ENCODE measurements at regions not wholly inside any gene's neighbourhood (a gene's known extent, or its start where the extent isn't known, plus 50 kb on each side); places are given as distances from the start of the nearest gene placed in this dataset.

- TF ChIP-seq EZH2 (IDR thresholded peaks at IDR 0.05; ENCODE audit: low read depth, low read length, severe bottlenecking) (no peak), TAF1 (IDR thresholded peaks at IDR 0.05; ENCODE audit: low read depth, low read length) (no peak), TBP (IDR thresholded peaks at IDR 0.05; ENCODE audit: low read depth, low read length) (no peak), SIN3A (conservative IDR thresholded peaks at IDR 0.05 in 1 of 2, IDR thresholded peaks at IDR 0.05 in 1 of 2; ENCODE audit: low read depth in 1 of 2, low read length in 2 of 2) (no peak), SIX5 (IDR thresholded peaks at IDR 0.05; ENCODE audit: low read depth, low read length) (no peak), USF2 (IDR thresholded peaks at IDR 0.05; ENCODE audit: low read length) (no peak), GABPA (IDR thresholded peaks at IDR 0.05; ENCODE audit: borderline replicate concordance, insufficient read depth, low read length) (no peak), CHD1 (IDR thresholded peaks at IDR 0.05; ENCODE audit: low read depth, low read length) (no peak), POLR2AphosphoS5 (IDR thresholded peaks at IDR 0.05; ENCODE audit: low read depth, low read length) (no peak), KDM5A (IDR thresholded peaks at IDR 0.05; ENCODE audit: low read length) (no peak)
- TF ChIP-seq, protein P1, sequence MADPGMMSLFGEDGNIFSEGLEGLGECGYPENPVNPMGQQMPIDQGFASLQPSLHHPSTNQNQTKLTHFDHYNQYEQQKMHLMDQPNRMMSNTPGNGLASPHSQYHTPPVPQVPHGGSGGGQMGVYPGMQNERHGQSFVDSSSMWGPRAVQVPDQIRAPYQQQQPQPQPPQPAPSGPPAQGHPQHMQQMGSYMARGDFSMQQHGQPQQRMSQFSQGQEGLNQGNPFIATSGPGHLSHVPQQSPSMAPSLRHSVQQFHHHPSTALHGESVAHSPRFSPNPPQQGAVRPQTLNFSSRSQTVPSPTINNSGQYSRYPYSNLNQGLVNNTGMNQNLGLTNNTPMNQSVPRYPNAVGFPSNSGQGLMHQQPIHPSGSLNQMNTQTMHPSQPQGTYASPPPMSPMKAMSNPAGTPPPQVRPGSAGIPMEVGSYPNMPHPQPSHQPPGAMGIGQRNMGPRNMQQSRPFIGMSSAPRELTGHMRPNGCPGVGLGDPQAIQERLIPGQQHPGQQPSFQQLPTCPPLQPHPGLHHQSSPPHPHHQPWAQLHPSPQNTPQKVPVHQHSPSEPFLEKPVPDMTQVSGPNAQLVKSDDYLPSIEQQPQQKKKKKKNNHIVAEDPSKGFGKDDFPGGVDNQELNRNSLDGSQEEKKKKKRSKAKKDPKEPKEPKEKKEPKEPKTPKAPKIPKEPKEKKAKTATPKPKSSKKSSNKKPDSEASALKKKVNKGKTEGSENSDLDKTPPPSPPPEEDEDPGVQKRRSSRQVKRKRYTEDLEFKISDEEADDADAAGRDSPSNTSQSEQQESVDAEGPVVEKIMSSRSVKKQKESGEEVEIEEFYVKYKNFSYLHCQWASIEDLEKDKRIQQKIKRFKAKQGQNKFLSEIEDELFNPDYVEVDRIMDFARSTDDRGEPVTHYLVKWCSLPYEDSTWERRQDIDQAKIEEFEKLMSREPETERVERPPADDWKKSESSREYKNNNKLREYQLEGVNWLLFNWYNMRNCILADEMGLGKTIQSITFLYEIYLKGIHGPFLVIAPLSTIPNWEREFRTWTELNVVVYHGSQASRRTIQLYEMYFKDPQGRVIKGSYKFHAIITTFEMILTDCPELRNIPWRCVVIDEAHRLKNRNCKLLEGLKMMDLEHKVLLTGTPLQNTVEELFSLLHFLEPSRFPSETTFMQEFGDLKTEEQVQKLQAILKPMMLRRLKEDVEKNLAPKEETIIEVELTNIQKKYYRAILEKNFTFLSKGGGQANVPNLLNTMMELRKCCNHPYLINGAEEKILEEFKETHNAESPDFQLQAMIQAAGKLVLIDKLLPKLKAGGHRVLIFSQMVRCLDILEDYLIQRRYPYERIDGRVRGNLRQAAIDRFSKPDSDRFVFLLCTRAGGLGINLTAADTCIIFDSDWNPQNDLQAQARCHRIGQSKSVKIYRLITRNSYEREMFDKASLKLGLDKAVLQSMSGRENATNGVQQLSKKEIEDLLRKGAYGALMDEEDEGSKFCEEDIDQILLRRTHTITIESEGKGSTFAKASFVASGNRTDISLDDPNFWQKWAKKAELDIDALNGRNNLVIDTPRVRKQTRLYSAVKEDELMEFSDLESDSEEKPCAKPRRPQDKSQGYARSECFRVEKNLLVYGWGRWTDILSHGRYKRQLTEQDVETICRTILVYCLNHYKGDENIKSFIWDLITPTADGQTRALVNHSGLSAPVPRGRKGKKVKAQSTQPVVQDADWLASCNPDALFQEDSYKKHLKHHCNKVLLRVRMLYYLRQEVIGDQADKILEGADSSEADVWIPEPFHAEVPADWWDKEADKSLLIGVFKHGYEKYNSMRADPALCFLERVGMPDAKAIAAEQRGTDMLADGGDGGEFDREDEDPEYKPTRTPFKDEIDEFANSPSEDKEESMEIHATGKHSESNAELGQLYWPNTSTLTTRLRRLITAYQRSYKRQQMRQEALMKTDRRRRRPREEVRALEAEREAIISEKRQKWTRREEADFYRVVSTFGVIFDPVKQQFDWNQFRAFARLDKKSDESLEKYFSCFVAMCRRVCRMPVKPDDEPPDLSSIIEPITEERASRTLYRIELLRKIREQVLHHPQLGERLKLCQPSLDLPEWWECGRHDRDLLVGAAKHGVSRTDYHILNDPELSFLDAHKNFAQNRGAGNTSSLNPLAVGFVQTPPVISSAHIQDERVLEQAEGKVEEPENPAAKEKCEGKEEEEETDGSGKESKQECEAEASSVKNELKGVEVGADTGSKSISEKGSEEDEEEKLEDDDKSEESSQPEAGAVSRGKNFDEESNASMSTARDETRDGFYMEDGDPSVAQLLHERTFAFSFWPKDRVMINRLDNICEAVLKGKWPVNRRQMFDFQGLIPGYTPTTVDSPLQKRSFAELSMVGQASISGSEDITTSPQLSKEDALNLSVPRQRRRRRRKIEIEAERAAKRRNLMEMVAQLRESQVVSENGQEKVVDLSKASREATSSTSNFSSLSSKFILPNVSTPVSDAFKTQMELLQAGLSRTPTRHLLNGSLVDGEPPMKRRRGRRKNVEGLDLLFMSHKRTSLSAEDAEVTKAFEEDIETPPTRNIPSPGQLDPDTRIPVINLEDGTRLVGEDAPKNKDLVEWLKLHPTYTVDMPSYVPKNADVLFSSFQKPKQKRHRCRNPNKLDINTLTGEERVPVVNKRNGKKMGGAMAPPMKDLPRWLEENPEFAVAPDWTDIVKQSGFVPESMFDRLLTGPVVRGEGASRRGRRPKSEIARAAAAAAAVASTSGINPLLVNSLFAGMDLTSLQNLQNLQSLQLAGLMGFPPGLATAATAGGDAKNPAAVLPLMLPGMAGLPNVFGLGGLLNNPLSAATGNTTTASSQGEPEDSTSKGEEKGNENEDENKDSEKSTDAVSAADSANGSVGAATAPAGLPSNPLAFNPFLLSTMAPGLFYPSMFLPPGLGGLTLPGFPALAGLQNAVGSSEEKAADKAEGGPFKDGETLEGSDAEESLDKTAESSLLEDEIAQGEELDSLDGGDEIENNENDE (IDR thresholded peaks at IDR 0.05; ENCODE audit: insufficient replicate concordance, low read length) = no peak
- TF ChIP-seq, protein P2, sequence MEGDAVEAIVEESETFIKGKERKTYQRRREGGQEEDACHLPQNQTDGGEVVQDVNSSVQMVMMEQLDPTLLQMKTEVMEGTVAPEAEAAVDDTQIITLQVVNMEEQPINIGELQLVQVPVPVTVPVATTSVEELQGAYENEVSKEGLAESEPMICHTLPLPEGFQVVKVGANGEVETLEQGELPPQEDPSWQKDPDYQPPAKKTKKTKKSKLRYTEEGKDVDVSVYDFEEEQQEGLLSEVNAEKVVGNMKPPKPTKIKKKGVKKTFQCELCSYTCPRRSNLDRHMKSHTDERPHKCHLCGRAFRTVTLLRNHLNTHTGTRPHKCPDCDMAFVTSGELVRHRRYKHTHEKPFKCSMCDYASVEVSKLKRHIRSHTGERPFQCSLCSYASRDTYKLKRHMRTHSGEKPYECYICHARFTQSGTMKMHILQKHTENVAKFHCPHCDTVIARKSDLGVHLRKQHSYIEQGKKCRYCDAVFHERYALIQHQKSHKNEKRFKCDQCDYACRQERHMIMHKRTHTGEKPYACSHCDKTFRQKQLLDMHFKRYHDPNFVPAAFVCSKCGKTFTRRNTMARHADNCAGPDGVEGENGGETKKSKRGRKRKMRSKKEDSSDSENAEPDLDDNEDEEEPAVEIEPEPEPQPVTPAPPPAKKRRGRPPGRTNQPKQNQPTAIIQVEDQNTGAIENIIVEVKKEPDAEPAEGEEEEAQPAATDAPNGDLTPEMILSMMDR (IDR thresholded peaks at IDR 0.05; ENCODE audit: control extremely low read depth in 1 of 3, insufficient read depth in 1 of 3, low read depth in 1 of 3, low read length in 3 of 3) = no peak
- TF ChIP-seq, protein P3, sequence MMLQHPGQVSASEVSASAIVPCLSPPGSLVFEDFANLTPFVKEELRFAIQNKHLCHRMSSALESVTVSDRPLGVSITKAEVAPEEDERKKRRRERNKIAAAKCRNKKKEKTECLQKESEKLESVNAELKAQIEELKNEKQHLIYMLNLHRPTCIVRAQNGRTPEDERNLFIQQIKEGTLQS (IDR thresholded peaks at IDR 0.05; ENCODE audit: insufficient read depth, low read depth, low read length) = no peak
These were observed 56.5 kb upstream of the SELENOK start for GRCh38 chr3:53948174-53948573.

All from H1 (cell line).